HG03064 (cell line): ENCODE measurements at regions not wholly inside any gene's neighbourhood (a gene's known extent, or its start where the extent isn't known, plus 50 kb on each side); places are given as distances from the start of the nearest gene placed in this dataset.

Experiments used
- ATAC-seq: cut with Tn5 transposase; IDR thresholded peaks from one replicate; pipeline ENCODE4 v1.9.1; 2021; ENCODE audit warnings: low read depth; ENCODE audit not compliant: unreplicated experiment

DNA sequence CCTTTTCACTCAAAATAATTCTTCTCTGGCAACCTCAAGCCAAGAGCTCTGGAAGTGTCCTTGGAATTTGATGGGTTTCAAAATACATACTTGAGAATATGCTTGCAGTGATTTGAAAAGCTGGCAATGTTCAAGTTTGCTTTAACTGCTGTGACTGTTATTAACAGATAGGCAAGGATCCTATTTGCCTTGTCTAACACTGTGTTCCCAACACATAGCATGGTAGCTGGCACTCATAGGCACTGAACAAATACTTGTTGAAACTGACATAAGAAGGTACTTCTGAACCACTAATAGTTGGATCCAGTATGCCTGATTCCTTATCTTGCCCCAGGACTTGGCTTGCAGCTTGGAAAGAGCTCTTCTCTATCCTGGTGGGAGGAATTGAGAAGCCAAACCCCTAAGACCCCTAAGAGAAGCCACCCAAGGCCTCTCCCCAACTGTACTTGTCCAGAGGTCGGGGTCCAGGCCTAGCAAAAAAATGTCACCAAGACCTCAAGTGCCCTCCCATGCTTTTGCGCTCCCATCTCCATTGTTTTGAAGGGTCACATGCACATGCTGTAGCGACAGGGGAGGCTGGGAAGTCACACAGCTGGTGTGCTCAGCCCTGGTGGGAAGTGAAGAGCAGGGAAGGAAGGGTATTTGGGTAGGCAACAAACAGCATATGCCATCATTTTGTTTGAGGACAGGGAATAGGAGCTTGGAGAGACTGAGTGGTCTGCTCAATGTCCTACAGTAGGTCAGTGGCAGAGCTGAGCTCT is 118.4 kb upstream of the HAAO start:
- ATAC-seq: no peak

DNA sequence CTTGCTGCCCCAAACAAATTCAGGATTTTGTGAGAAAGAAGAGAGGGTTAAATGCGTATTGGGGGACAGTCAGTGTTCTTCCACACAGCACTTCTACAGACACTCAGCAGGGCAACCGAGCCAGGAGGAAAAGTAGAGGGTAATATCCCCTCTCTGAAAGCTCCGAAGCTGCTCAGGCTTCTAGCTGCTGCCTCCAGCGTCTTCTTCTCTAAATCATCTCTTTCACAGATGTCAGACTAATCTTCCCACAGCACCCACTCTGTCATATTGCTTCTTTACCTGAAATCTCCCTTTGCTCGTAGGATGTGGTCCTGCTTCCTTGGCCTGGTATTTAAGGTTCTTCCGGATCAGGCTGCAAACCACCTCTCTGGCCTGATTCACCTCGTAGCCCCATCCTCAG is 117.6 kb upstream of the HAAO start:
- ATAC-seq: no peak

DNA sequence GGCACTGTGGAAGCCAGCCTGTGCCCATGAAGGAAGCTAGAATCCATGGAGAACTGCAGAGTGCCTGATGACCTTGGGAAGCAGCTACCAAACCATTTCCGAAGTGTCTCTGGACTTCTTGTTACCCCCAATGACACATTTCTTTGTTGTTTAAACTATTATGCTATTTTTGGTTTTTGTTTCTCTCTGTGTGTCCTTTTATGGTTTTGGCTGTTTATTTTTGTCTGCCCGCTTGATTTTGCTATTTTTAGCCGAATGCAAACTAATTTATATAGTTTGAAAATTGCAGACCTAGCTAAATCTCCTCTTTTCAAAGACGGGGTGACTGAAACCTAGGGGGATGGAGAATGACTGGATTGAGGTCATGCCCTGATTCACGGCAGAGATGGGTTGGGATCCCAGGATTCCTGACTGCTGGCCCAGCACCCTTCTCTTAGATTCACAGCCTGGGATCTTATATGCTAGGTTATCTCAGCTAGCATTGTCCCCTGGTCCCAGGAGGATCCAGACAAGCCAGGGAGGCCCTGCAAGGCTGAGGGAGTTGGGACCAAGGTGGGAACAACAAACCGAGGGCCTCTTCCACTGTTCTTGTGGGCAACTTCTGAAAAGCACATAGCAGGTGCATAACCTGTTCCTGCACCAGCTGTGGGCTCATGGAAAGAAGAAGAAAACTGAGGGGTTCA is 116.3 kb upstream of the HAAO start:
- ATAC-seq: no peak

DNA sequence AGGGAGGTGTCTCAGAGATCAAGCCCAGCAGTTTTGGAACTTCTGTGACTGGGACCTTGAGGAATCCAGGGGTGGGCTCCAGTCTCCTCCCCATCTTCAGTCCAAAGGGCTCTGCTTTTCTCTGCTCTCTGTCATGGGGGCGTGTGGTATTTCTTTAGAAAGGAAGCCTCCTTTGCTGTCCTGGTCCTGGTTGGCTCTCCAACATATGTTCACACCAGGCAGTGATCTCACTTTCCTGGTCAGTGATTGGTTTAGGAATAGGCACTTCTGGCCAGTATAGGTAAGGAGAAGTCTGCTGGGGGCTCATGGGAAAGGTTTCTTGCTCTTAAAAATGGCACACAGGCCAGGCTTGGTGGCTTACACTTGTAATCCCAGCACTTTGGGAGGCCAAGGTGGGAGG is 115.5 kb upstream of the HAAO start:
- ATAC-seq: no peak

DNA sequence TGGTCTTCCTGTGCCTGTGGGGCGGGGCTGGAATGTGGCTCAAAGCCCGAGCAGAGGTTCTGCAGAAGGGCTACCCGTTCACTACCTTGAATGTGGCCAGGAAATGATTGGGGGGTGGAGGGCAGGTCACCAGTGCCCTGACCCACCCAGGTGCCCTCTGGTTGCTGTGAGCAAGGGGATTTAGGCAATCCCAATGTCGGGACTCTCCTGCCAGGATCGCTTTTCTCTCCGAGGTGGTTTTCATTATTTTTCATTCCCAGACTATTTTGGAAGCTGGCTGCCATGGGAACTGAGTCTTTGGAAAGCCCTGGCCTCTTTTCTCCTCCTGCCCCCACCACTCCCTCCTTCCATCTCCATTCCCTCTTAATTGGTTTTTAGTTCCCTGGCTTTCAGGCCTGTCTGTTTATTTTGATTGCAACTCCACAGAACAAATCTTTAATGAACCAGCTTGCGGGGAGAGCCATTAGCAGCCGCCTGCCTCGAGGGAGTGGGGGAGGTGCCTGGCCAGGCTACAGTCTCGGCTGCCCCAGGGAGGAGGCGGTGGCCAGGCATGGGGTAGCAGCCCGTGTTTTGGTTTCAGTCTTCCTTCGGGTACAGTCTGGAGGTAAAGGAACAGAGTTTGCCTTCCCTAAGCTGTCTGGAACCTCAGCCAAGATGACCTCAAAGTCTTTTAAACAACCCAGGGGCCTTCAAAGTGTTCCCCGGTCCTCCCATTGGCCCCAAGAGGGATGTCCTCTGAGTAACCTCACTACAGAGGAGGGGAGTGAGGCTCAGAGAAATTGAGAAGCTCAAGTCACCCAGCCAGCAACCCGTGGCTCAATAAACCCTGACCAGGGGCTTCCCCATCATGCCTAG is 114.4 kb upstream of the HAAO start:
- no peak for ATAC-seq

DNA sequence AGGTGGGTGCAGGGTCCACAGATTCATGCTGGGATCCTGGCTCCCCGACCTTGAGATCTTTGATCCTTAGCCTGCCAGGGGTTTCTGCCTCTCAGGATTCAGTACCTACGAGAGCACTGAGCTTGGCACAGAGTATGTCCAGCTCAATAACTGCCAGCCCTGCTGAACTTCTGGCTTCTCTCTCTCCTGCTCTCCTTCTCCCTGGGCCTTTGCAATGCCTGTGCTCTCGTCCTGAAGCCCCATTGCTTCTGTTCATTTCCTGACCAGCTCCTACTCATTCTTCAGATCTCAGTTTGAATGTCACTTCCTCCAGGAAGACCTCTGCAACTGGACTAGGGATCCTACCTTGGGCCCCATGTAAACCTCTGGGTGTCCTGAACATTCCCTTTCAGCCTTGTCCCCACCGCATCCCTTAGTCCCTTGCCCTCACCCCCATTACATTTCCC is 113.8 kb upstream of the HAAO start:
- no peak for ATAC-seq

DNA sequence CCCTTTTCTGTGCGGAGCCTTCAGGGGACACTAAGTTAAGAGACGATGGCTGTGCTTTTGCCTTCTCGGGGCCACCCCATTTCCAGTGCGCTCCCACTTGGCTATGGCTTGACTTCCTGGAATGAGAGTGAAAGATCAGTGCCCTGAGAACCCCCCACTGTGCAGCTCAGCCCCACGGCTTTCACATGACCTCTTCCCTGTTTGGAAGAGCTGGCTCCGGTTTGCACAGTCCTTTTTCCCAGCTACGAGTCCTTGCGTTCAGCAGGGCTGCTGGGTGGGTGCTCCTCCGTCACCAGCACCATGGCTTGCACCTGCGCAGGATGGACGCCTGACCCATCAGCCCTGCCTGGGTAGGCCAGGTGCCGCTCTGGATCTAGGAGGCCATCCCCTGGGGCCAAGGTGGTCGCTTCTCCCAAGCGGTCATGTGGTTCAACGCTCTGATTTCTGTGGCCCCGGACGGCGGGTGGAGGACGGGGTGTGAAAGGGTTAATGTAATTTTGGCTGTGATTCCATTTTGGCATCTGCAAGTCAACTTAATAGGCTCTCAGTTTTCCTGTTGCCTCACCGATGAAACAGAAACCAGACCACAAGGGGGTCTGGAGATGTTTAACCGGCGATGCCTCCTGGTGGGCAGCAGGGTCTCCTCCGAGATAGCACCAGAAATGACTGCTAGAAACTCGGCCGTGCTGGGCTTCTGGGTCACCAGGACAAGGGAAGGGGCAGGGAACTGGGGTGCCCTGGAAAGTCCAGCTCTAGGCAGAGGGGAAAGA is 113.1 kb upstream of the HAAO start:
- no peak for ATAC-seq

DNA sequence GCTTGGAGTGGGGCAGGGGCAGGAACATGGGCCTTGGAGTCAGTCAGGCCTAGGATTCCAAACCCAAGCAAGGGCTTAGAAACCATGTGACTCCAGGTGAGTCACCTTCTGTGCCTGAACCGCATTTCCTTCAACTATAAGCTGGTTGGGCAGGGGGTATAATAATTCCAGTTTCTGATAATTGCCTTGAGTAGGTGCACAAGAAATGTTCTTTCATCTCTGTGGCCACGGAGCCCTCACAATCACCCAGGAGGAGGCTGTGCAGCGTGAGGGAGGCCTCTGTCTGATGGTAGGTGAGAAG is 112.1 kb upstream of the HAAO start:
- no peak for ATAC-seq

DNA sequence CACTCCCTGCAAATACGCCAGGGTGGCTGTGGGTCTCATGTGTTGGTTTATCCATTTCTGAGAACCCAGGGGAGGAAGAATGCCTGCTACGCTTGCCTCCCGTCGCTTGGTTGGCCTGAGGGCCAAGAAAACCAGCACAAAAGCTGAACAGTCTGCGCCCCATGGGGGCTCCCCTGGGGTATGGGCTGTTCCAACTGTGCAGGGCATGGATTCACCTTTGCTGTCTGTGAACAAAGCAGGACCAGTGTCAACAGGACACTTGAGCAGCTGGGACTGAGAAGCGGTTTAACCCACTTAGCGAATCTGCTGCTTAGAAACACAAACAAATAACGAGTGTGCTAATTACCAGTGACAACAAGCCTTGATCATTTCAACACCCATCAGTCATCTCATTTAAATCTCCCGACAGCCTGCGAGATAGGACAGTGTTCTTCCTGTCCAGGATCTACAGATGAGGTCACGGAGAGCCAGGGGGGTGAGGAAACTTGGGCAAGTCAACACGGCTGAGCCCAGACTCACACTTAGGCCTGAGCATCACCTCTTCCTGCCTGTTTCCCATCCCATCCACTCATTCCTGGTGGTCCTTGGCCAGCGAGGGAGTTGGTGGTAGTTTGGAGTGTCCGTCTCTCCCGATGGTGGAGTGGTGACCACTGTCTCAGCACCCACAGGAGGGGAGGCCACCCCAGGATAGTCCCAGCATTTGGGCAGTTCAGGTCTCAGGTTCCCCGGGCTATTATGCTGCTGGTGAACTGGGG is 111.6 kb upstream of the HAAO start:
- ATAC-seq: no peak

DNA sequence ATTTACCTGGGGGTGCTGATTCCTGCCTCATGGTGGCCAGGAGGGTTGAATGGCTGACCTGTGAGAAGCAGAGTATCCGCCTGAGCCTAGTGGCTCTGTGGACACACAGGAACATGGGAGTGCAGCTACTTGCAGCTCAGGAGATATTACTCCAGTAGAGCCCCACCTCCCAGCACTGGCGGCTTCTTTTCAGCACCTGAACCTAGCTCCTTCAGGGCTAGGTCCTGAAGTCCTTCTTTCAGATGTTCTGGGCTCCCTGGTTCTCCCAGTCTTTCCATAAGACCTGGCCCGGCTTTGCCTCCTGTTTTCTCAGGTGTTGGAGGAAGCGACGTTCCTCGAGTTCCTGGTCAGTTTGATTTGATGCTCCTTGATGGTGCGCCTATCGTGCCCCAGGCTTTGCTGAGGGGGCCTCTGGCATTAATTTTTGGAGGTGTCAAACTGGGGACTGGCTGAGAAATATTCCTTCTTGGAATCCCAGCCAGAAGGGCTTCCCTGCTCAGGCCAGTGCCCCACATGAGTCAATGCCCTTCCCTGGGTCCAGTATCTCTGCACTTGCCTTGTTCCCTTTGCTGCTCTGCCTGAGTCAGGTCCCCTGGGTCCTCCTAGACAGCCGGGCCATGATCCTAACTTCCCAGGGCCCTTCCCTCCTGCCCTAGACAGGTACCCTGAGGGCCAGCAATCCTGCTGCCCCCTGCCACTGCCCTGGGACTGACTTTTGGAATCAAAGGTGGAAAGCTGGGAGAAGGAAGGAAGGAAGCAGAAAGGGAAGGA is 110.7 kb upstream of the HAAO start:
- no peak for ATAC-seq

DNA sequence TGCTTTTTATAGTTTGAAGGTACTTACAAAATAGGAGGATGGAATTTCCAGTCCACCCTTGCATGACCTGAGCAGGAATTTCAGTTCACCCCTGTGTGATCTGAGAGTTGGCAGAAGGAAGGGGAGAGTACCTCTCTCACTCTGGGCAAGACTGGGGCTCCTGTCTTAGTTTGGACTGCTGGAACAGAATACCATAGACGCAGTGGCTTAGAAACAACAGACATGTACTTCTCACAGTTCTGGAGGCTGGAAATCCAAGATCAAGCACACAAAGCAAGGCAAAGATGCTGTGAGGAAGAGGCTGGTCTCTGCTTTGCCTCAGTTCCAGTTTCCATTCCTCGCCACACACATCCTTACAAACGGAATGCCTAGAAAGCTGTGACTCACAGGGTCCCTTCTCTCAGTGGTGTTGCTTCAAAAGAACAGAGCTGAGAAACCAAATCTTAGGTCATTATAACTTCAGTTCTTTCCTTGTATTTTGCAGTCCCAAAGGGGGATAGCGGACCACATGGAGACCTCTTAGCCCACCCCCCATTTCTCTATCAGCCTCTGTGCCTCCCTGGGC is 108.8 kb upstream of the HAAO start:
- no peak for ATAC-seq

DNA sequence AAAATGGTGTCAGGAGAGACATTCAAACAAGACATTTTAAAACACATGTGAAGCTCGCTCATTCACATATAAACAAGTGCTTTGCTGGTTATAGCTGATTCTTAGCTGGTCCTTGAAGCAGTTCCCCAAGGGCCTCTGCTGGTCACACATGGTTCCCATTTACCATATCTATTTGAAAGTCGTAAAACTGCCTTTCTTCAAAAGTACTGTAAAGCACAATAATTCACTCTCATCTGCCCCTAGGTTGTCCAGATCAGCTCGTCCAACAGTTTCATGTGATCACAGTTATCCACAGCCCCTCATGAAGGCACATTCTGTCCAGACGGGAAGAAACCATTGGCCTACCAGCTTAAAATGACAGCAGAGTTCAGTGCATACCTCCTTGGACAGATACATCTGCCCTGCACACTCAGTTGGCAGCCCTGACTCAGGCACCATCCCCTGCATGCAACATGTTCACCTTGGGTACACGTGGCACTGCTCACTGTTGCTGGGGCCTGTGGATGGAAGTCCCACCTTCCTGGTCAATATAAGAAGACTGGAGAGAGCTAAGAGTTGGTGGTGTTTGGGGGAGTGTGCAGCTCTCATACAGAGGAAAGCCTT is 108.0 kb upstream of the HAAO start:
- no peak for ATAC-seq

DNA sequence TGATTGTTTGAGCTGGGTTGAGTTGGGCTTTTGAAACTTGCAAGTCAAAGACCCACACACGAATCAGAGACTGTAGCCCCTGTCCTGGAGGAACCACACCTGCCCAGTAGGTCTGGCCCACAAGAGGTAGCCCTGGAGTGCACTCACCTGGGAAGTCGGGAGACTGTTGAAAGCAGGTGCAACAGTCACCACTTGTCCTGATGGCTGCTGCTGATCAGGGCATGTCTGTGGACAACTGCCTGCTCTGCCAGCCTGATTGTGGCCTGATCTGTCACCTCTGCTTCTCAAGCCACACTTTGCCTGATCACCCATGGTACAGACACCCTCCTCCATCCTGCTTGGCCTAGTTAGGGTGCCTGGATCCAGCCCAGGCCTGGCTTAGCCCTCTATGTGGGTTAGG is 105.0 kb upstream of the HAAO start:
- ATAC-seq: no peak

DNA sequence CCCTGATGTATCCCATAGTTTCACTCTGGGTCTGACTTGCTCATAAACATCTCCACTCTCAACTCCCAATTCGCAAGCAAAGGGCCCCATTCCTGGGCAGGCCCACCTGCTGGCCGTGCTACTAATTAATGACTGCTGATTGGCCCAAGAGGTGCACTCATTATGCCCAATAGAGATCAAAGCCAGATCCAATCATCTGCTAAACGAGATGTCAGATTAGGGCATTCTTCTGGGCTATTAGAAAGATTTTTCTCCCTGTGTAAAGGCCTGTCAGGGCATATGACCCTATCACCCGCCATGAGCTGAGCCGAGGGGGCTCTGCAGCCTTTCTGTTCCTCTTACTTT is 103.4 kb upstream of the HAAO start:
- no peak for ATAC-seq

DNA sequence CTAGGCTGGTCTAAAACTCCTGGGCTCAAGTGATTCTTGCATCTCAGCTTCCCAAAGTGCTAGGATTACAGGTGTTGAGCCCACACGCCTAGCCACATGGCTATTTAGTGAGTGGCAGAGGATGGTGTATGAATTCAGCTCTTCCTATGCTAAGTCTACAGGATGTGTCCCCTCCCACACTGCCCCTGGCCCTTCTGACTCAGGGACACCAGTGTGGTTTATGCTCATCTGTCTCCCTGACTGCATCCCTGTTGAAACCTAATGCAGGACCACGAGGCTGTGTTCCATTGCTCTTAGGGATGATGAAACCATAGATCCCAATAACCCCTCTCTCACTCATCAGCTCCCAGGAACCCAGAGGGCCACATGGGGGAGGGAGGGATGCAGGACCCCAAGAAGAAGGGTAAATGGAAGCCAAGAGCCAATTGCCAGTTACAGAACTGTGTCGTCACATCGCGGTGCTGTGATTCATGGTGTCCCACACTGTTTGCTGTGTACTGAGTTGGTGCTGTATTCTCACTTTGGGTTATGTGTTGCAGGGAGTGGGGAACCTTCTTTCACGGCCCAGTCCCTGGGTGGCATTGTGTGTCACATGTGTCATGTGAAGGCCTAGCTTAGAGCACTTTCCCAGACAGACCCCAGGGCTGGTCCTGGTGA is 102.9 kb upstream of the HAAO start:
- no peak for ATAC-seq

DNA sequence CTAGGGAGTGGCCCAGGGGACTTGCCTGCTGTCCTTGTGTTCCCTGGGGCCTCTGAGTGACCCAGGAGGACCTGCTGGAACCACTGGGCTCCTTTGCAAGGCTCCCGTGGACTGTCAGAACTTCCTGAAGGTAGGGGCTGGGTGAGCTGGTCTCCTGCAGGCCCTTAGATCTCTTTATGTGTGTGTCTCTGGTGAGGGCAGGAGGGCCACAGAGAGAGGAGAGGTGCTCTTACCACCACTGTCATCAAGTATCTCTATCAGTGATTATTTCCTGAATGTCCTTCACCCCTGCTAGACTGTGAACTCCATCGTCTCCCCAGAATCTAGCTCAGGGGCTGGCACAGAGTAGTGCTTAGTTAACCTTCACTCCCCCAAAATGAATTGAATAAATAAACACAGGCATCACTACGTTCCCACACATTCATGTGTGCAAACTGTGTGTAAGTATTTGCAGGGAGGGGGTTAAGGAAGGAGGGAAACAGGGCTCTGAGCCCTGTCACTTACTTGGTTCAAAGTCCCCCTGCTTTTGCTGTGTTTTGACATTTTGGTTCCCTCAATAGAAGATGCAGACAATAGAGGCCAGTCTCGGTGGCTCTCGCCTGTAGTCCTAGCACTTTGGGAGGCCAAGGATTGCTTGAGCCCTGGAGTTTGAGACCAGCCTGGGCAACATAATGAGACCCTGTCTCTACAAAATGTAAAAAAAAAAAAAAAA is 100.8 kb upstream of the HAAO start:
- no peak for ATAC-seq

DNA sequence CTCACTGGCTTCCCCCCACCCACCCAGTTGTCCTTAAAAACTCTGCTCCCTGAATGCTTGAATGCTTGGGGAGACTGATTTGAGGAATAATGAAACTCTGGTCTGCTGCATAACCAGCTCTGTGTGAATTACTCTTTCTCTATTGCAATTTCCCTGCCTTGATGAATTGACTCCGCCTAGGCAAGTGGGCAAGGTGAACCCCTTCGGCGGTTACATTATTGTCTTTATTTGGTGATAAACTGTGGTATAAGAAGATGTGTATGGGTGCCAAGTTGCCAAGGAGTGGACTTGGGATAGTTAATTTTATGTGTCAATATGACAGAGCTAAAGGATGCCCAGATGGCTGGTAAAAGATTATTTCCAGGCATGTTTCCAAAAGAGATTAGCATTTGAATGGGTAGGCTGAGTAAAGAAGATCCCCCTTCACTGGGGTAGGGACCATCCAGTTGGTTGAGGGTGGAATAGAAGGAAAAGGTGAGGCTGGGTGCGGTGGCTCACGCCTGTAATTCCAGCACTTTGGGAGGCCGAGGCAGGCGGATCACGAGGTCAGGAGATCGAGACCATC is 98.5 kb upstream of the HAAO start:
- ATAC-seq: no peak
